ENCODE measurements at regions not wholly inside any gene's neighbourhood (a gene's known extent, or its start where the extent isn't known, plus 50 kb on each side); places are given as distances from the start of the nearest gene placed in this dataset.

- TF ChIP-seq, protein P1, sequence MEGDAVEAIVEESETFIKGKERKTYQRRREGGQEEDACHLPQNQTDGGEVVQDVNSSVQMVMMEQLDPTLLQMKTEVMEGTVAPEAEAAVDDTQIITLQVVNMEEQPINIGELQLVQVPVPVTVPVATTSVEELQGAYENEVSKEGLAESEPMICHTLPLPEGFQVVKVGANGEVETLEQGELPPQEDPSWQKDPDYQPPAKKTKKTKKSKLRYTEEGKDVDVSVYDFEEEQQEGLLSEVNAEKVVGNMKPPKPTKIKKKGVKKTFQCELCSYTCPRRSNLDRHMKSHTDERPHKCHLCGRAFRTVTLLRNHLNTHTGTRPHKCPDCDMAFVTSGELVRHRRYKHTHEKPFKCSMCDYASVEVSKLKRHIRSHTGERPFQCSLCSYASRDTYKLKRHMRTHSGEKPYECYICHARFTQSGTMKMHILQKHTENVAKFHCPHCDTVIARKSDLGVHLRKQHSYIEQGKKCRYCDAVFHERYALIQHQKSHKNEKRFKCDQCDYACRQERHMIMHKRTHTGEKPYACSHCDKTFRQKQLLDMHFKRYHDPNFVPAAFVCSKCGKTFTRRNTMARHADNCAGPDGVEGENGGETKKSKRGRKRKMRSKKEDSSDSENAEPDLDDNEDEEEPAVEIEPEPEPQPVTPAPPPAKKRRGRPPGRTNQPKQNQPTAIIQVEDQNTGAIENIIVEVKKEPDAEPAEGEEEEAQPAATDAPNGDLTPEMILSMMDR (IDR thresholded peaks at IDR 0.05; ENCODE audit: control insufficient read depth, insufficient read depth, low read depth, low read length, missing control alignments), result no peak
- H3K4me3 ChIP-seq (ENCODE audit: control insufficient read depth, low read depth, low read length), result no peak overlapping the region
- DNase-seq (ENCODE audit: low read depth), result no peak
Observed at GRCh38 chr10:94092848-94093247, 99.1 kb downstream of the PLCE1 start.

GRCh38 chr10:94093286-94093905 is 99.7 kb downstream of the PLCE1 start:
- H3K4me3 ChIP-seq (ENCODE audit: control insufficient read depth, low read depth, low read length), result no peak overlapping the region
- no peak for DNase-seq (ENCODE audit: low read depth)
- TF ChIP-seq, protein P1 (IDR thresholded peaks at IDR 0.05; ENCODE audit: control insufficient read depth, insufficient read depth, low read depth, low read length, missing control alignments), result no peak

GRCh38 chr10:94094540-94094939 is 100.8 kb downstream of the PLCE1 start:
- TF ChIP-seq, protein P1 (IDR thresholded peaks at IDR 0.05; ENCODE audit: control insufficient read depth, insufficient read depth, low read depth, low read length, missing control alignments), result no peak
- H3K4me3 ChIP-seq (ENCODE audit: control insufficient read depth, low read depth, low read length), result no peak overlapping the region
- no peak for DNase-seq (ENCODE audit: low read depth)

DNA sequence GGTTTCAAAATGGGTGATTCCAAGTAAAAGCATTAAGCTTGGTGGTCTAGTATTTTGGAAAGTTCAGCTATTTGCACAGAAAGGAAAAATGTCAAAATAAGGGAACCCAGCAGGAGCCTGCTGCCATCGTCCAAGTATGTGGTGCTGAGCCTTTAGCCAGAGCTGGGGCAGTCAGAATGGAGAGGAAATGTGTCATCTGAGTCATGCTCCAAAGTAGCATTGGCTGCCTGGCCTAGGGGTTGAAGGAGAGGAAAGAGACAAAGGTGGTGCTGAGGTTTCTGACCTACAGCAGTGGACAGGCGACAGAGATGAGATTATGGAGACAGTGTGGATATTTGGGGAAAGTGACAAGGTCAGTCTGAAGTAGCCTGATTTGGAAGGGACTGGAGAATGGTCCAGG is 103.9 kb downstream of the PLCE1 start:
- H3K4me3 ChIP-seq (ENCODE audit: control insufficient read depth, low read depth, low read length), result no peak overlapping the region
- DNase-seq (ENCODE audit: low read depth), result no peak
- TF ChIP-seq, protein P1 (IDR thresholded peaks at IDR 0.05; ENCODE audit: control insufficient read depth, insufficient read depth, low read depth, low read length, missing control alignments), result no peak

GRCh38 chr10:94098896-94099295 is 105.2 kb downstream of the PLCE1 start:
- TF ChIP-seq, protein P1 (IDR thresholded peaks at IDR 0.05; ENCODE audit: control insufficient read depth, insufficient read depth, low read depth, low read length, missing control alignments), result no peak
- no peak overlapping the region for H3K4me3 ChIP-seq (ENCODE audit: control insufficient read depth, low read depth, low read length)
- DNase-seq (ENCODE audit: low read depth), result no peak

DNA sequence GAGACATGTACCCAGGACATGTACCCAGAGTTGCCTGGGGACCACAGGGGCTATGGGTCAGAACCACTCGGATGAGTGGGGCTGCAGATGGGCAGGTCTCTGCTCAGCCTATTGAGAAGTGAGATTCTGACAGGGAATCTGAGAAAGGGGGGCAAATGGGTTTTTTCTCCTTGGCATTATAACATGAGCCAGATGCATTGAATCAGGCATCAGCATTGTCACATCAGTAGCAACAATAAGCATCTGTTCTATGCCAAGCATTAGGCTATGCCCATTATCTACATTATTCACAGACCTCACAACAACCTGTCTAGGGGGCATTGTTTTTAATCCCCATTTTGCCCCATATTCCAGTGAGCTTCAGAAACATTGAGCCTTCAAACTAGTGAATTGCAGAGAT is 108.2 kb downstream of the PLCE1 start:
- no peak for DNase-seq (ENCODE audit: low read depth)
- no peak overlapping the region for H3K4me3 ChIP-seq (ENCODE audit: control insufficient read depth, low read depth, low read length)
- TF ChIP-seq, protein P1 (IDR thresholded peaks at IDR 0.05; ENCODE audit: control insufficient read depth, insufficient read depth, low read depth, low read length, missing control alignments), result no peak
